Activated T-cell treated with anti-CD3 and anti-CD28 coated beads, Interleukin-2, amount 50 U/mL, for 72 hours (primary cell): ENCODE measurements at regions not wholly inside any gene's neighbourhood (a gene's known extent, or its start where the extent isn't known, plus 50 kb on each side); places are given as distances from the start of the nearest gene placed in this dataset.
"Not testable (repeated sequence)": the region's sequence is repeated elsewhere in the genome, so short reads cannot be mapped to it uniquely, and the experiment has no call there.

Experiments
- ATAC-seq, 2 donors: fragments of 150-1000 bp; cut with Tn5 transposase; replicated peaks in 1 of 2; 2 replicates each; pipeline ENCODE4 v1.10.0; 2021; ENCODE audit warnings: moderate library complexity in 2 of 2, mild to moderate bottlenecking in 1 of 2
- DNase-seq, 2 donors: peaks; one replicate each; pipeline ENCODE4 v3.0.0; 2021 to 2022; ENCODE audit warnings: mixed read lengths in 1 of 2
- H3K27ac Mint-ChIP-seq: one replicate; pipeline ENCODE4 v1.8.0; 2022; ENCODE audit warnings: mild to moderate bottlenecking, moderate library complexity, mixed read lengths
- H3K27me3 Mint-ChIP-seq: one replicate; pipeline ENCODE4 v1.8.0; 2022; ENCODE audit warnings: low read depth, mixed read lengths
- H3K36me3 Mint-ChIP-seq, 2 donors: one replicate each; pipeline ENCODE4 v1.8.0; 2022; ENCODE audit warnings: mixed read lengths in 2 of 2, mild to moderate bottlenecking in 1 of 2; ENCODE audit not compliant: insufficient read depth in 2 of 2
- H3K4me1 Mint-ChIP-seq: one replicate; pipeline ENCODE4 v1.8.0; 2022; ENCODE audit warnings: low read depth, mixed read lengths
- H3K4me3 Mint-ChIP-seq, 2 donors: one replicate each; pipeline ENCODE4 v1.8.0; 2022; ENCODE audit warnings: mild to moderate bottlenecking in 2 of 2, mixed read lengths in 2 of 2, moderate library complexity in 2 of 2
- H3K9me3 Mint-ChIP-seq, 2 donors: one replicate each; pipeline ENCODE4 v1.8.0; 2022; ENCODE audit warnings: mixed read lengths in 2 of 2

GRCh38 chr5:90095292-90096060, 314.1 kb downstream of the CETN3 start:
- no peaks in the 10 kb centered on the region for H3K36me3 Mint-ChIP-seq
- H3K4me1 Mint-ChIP-seq: no peaks in the 10 kb centered on the region
- H3K9me3 Mint-ChIP-seq: peaks cover 2% of the 10 kb centered on the region in 2 donors
- H3K27me3 Mint-ChIP-seq: no peaks in the 10 kb centered on the region
- DNase-seq: no peak
- ATAC-seq: no peak
- H3K27ac Mint-ChIP-seq: no peak overlapping the region
- no peak overlapping the region for H3K4me3 Mint-ChIP-seq

GRCh38 chr5:90093751-90094485, 315.6 kb downstream of the CETN3 start:
- Mint-ChIP-seq H3K9me3 (peaks cover 1 to 6% of the 10 kb centered on the region in 2 donors), H3K27me3 (no peaks in the 10 kb centered on the region), H3K36me3 (no peaks in the 10 kb centered on the region), H3K4me1 (no peaks in the 10 kb centered on the region), H3K27ac (no peak overlapping the region), H3K4me3 (no peak overlapping the region)
- no peak for DNase-seq
- no peak for ATAC-seq

- no peak for ATAC-seq
- Mint-ChIP-seq H3K27ac (no peak overlapping the region), H3K4me3 (no peak overlapping the region), H3K36me3 (no peaks in the 10 kb centered on the region), H3K9me3 (peaks cover 6 to 7% of the 10 kb centered on the region in 2 donors), H3K27me3 (no peaks in the 10 kb centered on the region), H3K4me1 (no peaks in the 10 kb centered on the region)
- DNase-seq: no peak
Measured at GRCh38 chr5:90092734-90093133, 316.8 kb downstream of the CETN3 start.

- Mint-ChIP-seq H3K4me3 (no peak overlapping the region), H3K36me3 (peaks cover 0 to 3% of the 10 kb centered on the region in 2 donors), H3K4me1 (no peaks in the 10 kb centered on the region), H3K27ac (no peak overlapping the region), H3K9me3 (peaks cover 15 to 17% of the 10 kb centered on the region in 2 donors), H3K27me3 (no peaks in the 10 kb centered on the region)
- no peak for ATAC-seq
- DNase-seq: no peak
Measured at GRCh38 chr5:90084342-90084741, 325.2 kb downstream of the CETN3 start.

- not testable (repeated sequence) for H3K4me3 Mint-ChIP-seq, H3K27ac Mint-ChIP-seq, H3K9me3 Mint-ChIP-seq, ATAC-seq, H3K36me3 Mint-ChIP-seq, H3K4me1 Mint-ChIP-seq, H3K27me3 Mint-ChIP-seq, DNase-seq
Measured at GRCh38 chr5:90073026-90073570, 336.5 kb downstream of the CETN3 start.

- peaks cover 0 to 5% of the 10 kb centered on the region in 2 donors for H3K9me3 Mint-ChIP-seq
- no peak overlapping the region for H3K27ac Mint-ChIP-seq
- no peaks in the 10 kb centered on the region for H3K27me3 Mint-ChIP-seq
- DNase-seq: no peak
- H3K36me3 Mint-ChIP-seq: no peaks in the 10 kb centered on the region
- no peaks in the 10 kb centered on the region for H3K4me1 Mint-ChIP-seq
- H3K4me3 Mint-ChIP-seq: no peak overlapping the region
- no peak for ATAC-seq
Measured at GRCh38 chr5:90071656-90072055, 337.9 kb downstream of the CETN3 start.

- no peaks in the 10 kb centered on the region for H3K27me3 Mint-ChIP-seq
- H3K36me3 Mint-ChIP-seq: no peaks in the 10 kb centered on the region
- H3K4me1 Mint-ChIP-seq: no peaks in the 10 kb centered on the region
- H3K9me3 Mint-ChIP-seq: peaks cover 2 to 7% of the 10 kb centered on the region in 2 donors
- ATAC-seq (no peak), DNase-seq (no peak)
- no peak overlapping the region for H3K4me3 Mint-ChIP-seq
- H3K27ac Mint-ChIP-seq: no peak overlapping the region
Measured at GRCh38 chr5:90071066-90071465, 338.5 kb downstream of the CETN3 start.

GRCh38 chr5:90066920-90067319, 342.6 kb downstream of the CETN3 start:
- DNase-seq (no peak), ATAC-seq (no peak)
- Mint-ChIP-seq H3K36me3 (no peaks in the 10 kb centered on the region), H3K27me3 (no peaks in the 10 kb centered on the region), H3K4me3 (no peak overlapping the region), H3K4me1 (no peaks in the 10 kb centered on the region), H3K9me3 (peaks cover 4 to 7% of the 10 kb centered on the region in 2 donors), H3K27ac (no peak overlapping the region)

GRCh38 chr5:90056911-90057705, 352.4 kb downstream of the CETN3 start:
- ATAC-seq: no peak
- Mint-ChIP-seq H3K27ac (no peak overlapping the region), H3K4me3 (no peak overlapping the region), H3K9me3 (peaks cover 4 to 6% of the 10 kb centered on the region in 2 donors), H3K27me3 (no peaks in the 10 kb centered on the region), H3K36me3 (no peaks in the 10 kb centered on the region), H3K4me1 (no peaks in the 10 kb centered on the region)
- no peak for DNase-seq

GRCh38 chr5:90055831-90056328, 353.7 kb downstream of the CETN3 start:
- Mint-ChIP-seq H3K4me1 (no peaks in the 10 kb centered on the region), H3K27me3 (no peaks in the 10 kb centered on the region), H3K4me3 (no peak overlapping the region), H3K36me3 (no peaks in the 10 kb centered on the region), H3K9me3 (peaks cover 2 to 6% of the 10 kb centered on the region in 2 donors), H3K27ac (no peak overlapping the region)
- no peak for DNase-seq
- ATAC-seq: no peak

- H3K4me1 Mint-ChIP-seq: no peaks in the 10 kb centered on the region
- no peaks in the 10 kb centered on the region for H3K36me3 Mint-ChIP-seq
- no peak overlapping the region for H3K4me3 Mint-ChIP-seq
- peaks cover 0 to 4% of the 10 kb centered on the region in 2 donors for H3K9me3 Mint-ChIP-seq
- no peak overlapping the region for H3K27ac Mint-ChIP-seq
- DNase-seq: no peak
- no peak for ATAC-seq
- no peaks in the 10 kb centered on the region for H3K27me3 Mint-ChIP-seq
Measured at GRCh38 chr5:90054612-90055011, 354.9 kb downstream of the CETN3 start.

GRCh38 chr5:90051756-90052155, 357.8 kb downstream of the CETN3 start:
- DNase-seq (no peak), ATAC-seq (no peak)
- no peak overlapping the region for H3K4me3 Mint-ChIP-seq
- H3K4me1 Mint-ChIP-seq: no peaks in the 10 kb centered on the region
- no peak overlapping the region for H3K27ac Mint-ChIP-seq
- H3K27me3 Mint-ChIP-seq: no peaks in the 10 kb centered on the region
- H3K9me3 Mint-ChIP-seq: peaks cover 2 to 6% of the 10 kb centered on the region in 2 donors
- H3K36me3 Mint-ChIP-seq: peaks cover 0 to 2% of the 10 kb centered on the region in 2 donors

GRCh38 chr5:90050103-90050502, 359.5 kb downstream of the CETN3 start:
- H3K4me3 Mint-ChIP-seq: no peak overlapping the region
- DNase-seq (no peak), ATAC-seq (no peak)
- H3K27me3 Mint-ChIP-seq: no peaks in the 10 kb centered on the region
- no peak overlapping the region for H3K27ac Mint-ChIP-seq
- H3K36me3 Mint-ChIP-seq: peaks cover 0 to 2% of the 10 kb centered on the region in 2 donors
- H3K9me3 Mint-ChIP-seq: peaks cover 5 to 6% of the 10 kb centered on the region in 2 donors
- H3K4me1 Mint-ChIP-seq: no peaks in the 10 kb centered on the region
